DMS114 treated with DMSO at 0.1 percent for 48 hours (cell line): ENCODE measurements at regions not wholly inside any gene's neighbourhood (a gene's known extent, or its start where the extent isn't known, plus 50 kb on each side); places are given as distances from the start of the nearest gene placed in this dataset.
"Not testable (repeated sequence)": the region's sequence is repeated elsewhere in the genome, so short reads cannot be mapped to it uniquely, and the experiment has no call there.

Source experiments
- DNase-seq: peaks from one replicate; lab custom pipeline; 2025; ENCODE audit not compliant: unreplicated experiment; lab: John Stamatoyannopoulos, UW

DNA sequence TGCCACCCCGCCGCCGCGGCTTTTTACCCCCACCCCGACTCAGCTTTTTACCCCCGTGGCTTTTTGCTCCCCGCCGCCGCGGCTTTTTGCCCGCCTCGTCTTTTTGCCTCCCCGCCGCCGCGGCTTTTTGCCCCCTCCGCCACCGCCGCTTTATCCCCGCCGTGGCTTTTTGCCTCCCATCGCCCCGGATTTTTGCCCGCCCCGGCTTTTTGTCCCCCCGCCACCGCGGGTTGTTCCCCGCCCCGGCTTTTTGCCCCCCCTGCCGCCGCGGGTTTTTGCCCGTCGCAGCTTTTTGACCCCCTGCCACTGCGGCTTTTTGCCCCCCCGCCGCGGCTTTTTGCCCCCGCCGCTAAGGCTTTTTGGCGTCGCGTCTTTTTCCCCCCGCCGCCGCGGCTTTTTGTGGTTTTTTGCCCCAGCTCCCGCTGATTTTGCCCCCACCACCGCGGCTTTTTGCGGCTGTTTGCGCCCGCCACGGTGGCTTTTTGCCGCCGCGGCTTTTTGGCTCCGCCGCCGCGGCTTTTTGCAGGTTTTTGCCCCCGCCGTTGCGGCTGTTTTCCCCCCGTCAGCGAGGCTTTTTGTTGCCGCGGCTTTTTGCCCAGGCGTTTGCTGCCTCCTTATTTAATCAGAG is 597.2 kb downstream of the GOLGA6L6 start:
- DNase-seq = no peak

DNA sequence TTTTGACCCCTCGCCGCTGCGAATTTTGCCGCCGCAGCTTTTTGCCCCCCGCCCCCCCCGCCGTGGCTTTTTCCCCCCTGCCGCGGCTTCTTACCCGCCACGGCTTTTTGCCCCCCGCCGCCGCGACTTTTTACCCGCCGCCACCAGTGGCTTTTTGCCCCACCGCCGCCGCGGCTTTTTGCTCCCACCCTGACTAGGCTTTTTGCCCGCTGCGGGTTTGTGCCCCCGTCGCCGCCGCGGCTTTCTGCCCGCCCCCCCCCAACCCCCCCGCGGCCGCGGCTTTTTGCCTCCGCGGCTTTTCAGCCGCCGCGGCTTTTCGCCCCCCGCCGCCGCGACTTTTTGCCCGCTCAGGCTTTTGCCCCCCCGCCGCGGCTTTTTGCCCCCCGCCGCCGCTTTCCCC is 598.1 kb downstream of the GOLGA6L6 start:
- no peak for DNase-seq

GRCh38 chr15:19903281-19903680 is 638.3 kb downstream of the GOLGA6L6 start:
- DNase-seq = not testable (repeated sequence)

GRCh38 chr15:19902388-19902787 is 639.2 kb downstream of the GOLGA6L6 start:
- DNase-seq = not testable (repeated sequence)

DNA sequence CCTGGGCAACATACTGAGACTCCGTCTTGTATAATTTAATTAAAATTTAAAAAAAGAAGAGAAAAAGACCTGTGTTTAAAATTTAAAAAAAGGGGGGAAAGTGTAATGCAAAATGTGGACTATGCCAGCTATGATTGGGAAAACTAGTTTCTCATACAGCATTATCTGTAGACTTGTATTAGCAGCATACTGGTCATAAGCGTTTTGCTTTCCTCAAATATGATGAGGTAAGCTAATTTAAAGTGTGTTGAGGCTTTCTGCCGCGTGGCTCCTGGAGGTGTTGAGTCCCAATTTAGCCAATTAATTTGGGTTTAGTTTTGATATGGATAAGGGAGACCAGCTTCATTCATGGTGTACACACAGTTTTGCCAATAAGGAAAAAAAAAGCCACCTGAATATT is 640.2 kb downstream of the GOLGA6L6 start:
- DNase-seq = not testable (repeated sequence)

DNA sequence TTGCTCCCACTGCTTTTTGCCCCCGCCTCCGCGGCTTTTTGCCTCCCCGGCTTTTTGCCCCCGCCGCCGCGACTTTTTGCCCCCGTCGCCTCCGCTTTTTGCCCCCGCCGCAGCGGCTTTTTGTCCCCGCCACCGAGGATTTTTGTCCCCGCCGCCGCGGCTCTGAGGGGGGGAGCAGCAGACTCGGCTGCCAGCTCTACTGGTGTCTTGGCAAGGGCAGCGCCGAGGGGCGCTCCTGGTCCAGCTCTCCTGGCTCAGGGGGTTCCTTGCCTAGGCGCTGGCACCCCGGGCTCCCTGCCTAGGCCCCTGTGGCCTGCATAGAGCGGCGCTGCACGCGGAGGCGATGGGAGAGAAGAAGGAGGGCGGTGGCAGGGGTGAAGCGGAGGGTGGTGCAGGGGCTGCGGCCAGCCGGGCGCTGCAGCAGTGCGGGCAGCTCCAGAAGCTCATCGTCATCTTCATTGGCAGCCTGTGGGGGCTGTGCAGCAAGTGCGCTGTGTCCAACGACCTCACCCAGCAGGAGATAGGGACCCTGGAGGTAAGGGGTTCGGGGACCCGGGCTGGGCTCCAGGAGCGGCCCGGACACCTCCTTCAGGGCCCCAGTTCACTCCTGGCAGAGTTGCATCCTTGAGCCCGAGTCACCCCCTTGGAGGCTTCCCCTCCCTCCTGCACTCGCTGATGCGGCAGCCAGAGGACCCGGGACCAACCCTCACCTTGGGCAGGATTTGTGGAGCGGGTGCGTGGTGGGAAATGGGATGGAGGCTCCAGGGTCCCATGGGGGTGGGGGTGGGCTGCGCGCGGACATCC is 642.4 kb downstream of the GOLGA6L6 start:
- no peak for DNase-seq

- peak; percentile 18 for DNase-seq
These were observed 652.8 kb downstream of the GOLGA6L6 start for GRCh38 chr15:19888811-19889210.

DNA sequence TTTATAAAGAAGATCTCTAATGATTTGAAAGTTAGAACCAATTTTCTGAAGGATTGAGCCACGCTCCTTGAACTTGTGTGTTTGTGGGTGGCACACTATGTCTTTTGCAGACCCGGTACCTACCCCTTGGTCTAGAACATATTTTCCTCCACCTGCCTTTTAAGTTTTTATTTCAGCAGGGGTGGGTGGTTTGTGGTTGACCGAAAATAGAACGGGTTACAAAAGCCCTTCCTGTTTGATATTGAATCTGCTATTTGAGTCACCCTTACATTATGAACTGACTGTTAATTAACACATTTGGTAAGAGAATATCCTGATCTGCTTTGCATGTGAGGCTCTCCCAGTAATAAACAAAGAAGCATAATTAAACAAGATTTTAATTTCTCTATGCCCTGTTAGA is 697.5 kb downstream of the GOLGA6L6 start:
- DNase-seq = not testable (repeated sequence)
